Amygdala (tissue), 56 donors: ENCODE measurements at regions not wholly inside any gene's neighbourhood (a gene's known extent, or its start where the extent isn't known, plus 50 kb on each side); places are given as distances from the start of the nearest gene placed in this dataset.

Experiments used
- DNase-seq, 56 donors: peaks; one replicate each; lab custom pipeline; 2025; lab: John Stamatoyannopoulos, UW

GRCh38 chr3:166169681-166170080 is 332.5 kb upstream of the BCHE start:
- peak in 1 of 56 donors; percentile 1 for DNase-seq

GRCh38 chr3:166127969-166128368 is 290.7 kb upstream of the BCHE start:
- no peak for DNase-seq

GRCh38 chr3:166125179-166125578 is 288.0 kb upstream of the BCHE start:
- DNase-seq: no peak

- no peak for DNase-seq
These were observed 286.4 kb upstream of the BCHE start for GRCh38 chr3:166123576-166123975.

GRCh38 chr3:166123088-166123487 is 285.9 kb upstream of the BCHE start:
- DNase-seq: no peak

DNA sequence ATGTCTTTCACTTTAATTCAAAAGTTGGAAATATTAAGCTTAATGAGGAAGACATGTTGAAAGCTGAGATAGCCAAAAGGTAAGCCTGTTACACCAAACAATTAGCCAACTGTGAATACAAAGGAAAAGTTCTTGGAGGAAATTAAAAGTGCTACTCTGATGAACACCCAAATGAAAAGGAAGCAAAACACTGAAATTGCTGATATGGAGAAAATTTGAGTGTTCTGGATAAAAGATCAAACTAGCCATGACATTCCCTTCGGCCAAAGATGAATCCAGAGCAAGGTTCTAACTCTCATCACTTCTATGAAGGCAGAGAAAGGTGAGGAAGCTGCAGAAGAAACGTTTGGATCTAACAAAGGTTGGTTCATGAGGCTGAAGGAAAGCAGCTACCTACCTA is 280.8 kb upstream of the BCHE start:
- no peak for DNase-seq

DNA sequence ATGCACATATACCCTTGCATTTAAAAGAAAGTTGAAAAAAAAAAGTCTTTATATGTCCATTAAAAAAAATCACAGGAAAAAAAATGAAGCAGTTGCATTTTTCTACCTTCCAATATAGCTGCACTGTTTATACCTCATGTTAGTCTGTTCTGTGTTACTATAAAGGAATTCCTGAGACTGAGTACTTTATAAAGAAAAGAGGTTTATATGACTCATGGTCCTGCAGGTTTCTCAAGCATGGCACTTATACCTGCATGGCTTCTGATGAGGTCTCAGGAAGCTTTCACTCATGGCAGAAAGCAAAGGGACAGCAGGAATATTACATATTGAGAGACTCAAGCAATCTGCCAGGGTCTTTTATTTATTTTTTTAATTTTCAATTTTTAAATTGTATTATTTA is 277.2 kb upstream of the BCHE start:
- DNase-seq: no peak

DNA sequence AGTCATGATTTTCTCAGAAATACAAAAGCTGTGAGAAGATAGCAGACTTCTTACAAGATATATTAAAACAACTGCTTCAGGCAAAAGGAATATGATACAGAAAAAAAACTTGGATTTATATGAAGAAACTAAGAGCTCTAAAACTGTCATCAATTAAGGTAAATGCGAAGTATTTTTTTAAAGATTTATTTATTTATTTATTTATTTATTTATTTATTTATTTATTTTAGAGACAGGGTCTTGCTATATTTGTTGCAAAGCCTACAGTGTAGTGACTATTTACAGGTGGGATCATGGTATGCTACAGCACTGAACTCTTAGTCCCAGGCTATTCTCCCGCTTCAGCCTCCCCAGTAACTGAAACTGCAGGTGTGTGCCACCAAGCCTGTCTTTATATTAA is 274.3 kb upstream of the BCHE start:
- no peak for DNase-seq

DNA sequence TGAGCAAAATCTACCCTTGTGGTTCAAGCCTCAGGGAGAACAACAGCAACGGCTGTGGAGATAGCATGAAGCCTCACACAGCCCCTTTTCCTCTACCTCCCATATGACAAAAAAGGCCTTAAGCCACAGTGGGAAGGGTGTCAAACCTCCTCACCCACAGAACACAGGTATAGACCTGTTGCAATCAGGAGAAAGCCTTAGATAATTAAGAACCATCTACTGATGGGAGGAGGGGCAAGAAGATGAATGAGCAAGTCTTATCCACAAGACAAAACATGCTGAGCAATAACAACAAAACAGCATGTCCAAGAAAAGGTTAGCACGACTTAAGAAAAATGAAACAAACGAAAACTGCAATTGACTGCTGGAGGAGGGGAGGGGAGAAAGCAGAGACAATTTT is 272.9 kb upstream of the BCHE start:
- DNase-seq: no peak

DNA sequence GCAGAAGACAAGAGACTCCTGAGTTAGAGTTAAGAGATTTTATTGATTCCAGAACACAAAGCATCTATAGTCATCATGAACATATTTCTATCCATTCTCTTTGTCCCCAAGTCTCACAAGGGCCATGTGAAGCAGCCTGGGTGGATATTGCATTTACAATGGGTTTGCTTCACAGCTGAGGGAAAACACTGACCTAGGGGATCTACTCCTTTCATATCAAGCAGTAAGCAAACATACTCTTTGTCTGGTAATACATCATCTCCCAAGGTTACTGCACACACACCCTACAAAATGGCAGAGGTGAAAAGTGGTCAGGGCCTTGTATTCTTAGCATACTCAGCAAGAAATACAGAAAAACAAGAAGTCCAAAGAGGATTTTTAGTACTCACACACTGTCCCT is 267.7 kb upstream of the BCHE start:
- DNase-seq: no peak

GRCh38 chr3:166100730-166101129 is 263.5 kb upstream of the BCHE start:
- no peak for DNase-seq

DNA sequence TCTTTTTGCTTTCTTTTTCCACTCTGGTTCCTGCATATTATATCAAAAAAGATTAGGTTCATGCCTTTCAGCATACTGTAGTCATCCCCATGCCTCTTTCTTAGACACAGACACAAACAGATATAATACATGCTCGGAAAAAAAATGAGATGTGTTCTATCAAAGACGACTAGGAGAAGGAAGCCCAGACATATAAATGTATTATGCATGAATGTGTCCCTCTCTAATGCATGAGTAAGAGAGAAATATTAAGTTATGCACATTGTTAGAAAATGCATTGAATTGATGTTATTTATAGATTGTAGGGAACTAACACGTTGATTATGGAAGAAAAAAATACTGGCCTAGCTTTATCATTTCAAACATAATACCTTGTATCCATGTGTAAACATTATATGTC is 252.4 kb upstream of the BCHE start:
- DNase-seq: no peak

DNA sequence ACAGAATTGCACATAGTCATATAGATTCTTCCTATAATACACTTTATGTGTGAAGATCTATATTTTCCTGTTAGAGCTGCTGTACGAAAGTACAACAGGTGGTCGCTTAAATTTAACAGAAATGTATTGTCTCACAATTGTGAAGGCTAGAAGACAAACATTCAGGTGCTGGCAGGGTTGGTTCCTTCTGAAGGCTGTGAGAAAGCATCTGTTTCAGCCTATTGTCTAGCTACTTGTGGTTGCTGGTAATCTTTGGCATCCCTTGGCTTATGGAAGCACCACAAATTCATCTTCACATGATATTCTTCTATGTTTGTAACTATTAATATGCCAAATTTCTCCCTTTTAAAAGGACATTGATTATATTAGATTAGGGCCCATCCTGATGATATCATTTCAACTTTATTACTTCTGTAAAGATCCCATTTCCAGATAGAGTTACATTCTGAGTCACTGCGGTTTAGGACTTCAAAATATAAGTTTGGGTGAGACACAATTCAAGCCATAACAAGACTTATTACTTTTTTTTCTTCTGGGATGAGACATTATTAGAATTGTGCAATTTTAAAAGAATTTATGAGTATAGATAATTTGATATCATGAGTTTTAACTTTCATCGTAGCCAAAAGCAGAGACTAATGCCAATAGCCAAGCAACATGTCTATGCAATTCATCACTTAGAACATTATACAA is 248.1 kb upstream of the BCHE start:
- no peak for DNase-seq

GRCh38 chr3:166080096-166080495 is 242.9 kb upstream of the BCHE start:
- no peak for DNase-seq

- no peak for DNase-seq
These were observed 234.6 kb upstream of the BCHE start for GRCh38 chr3:166071831-166072230.

DNA sequence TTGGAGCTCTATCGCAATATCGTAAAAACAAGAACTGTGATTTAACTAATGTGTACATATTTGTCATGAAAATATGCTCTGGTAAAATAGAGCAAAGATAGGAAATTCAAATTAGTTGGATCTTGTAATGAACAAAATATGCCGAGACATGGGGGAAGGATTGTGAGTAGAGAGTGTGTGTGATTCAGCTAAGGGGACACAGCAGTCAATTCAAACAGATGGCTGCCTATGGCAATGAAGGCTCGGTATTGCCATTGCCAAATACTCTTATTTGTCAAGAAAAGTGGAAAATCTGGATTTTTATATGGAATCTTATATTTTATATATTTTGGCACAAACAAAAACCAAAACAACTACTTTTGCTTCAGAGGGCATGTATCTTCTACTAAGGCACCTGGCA is 227.3 kb upstream of the BCHE start:
- DNase-seq: no peak

DNA sequence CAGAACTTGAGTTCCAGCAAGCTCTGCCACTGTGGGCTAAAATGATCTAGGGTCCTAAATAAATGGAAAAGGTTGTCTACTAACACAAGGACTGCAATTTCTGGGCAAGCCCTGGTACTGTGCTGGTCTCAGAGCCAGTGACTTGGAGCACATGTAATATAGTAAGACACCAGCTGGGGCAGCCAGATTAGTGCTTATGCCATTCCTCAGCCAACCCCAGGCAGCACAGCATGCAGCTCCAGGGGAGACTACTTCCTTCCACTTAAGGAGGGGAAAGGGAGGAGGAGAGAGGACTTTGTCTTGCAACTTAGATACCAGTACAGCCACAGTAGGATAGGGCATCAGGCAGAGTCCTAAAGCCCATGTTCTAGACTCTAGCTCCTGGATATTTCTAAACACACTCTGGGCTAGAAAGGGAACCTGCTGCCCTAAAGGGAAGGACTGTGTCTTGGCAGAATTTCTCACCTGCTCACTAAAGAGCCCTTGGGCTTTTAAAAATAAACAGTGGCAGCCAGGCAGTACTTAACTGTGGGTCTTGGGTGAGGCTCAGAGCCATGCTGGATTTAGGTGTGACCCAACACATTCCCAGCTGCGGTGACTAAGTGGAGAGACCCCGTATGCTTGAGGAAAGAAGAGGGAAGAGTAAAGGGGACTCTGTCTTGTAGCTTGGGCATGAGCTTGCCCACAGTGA is 223.7 kb upstream of the BCHE start:
- no peak for DNase-seq

DNA sequence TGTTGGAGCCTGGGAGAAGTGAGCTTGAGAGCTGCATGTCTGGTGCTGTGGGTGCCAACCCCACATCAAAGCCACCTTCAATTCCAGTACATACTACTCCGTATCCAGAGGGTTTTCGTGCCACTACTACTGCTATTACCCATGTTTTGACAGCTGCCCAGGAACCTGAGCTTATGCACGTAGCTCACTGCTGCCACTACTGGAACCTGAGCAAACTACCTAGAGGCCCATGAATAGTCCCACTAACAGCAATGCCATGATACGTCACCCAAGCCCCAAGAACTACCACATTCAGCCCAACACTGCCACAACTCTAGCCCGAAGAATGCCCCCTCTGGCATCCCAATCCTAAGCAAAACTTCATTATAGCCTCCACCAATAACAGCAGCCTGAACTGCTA is 215.2 kb upstream of the BCHE start:
- DNase-seq: no peak

- DNase-seq: no peak
These were observed 192.3 kb upstream of the BCHE start for GRCh38 chr3:166029507-166029906.

- peak in 1 of 56 donors; percentile 17 for DNase-seq
These were observed 176.0 kb upstream of the BCHE start for GRCh38 chr3:166013073-166013679.

DNA sequence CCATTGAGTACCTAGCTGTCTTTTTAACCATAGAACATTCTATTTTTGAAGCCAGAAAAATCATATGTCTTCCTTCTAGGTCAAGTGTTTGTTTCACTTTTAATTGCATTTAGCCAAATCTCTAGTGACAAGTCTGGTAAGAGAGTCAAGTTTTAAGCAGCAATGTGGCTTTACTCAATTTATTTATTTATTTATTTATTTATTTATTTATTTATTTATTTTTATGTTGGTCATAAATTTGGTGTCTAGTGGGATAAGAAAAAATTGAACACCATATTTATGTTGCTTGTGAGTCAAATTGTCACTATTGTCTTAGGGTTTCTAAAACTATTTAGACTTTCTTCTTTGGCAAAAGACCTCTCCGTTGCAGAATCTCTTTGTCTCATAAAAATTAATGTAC is 174.5 kb upstream of the BCHE start:
- no peak for DNase-seq

GRCh38 chr3:166005126-166005525 is 167.9 kb upstream of the BCHE start:
- DNase-seq: no peak
